Endothelial cell of umbilical vein (primary cell): ENCODE measurements at regions not wholly inside any gene's neighbourhood (a gene's known extent, or its start where the extent isn't known, plus 50 kb on each side); places are given as distances from the start of the nearest gene placed in this dataset.

Experiments
- BruUV-seq: library from RNA; stranded (reverse); fragments of 400-500 nt; replicated peaks from 2 replicates; lab custom pipeline; 2021; lab: Mats Ljungman, UMichigan
- CTCF ChIA-PET: fragments of 300-600, 350-600 bp; sonication (Branson Sonifier 250); formaldehyde crosslinking; loops from one replicate; lab custom pipeline; 2021; ENCODE audit warnings: antibody characterized with exemption, inconsistent platforms; lab: Charles Lee
- POLR2A ChIA-PET: fragments of 300-600, 350-600 bp; sonication (Branson Sonifier 250); formaldehyde crosslinking; loops from one replicate; lab custom pipeline; 2021; ENCODE audit warnings: antibody characterized with exemption, inconsistent platforms; lab: Charles Lee
- DNase-seq: peaks from one replicate; pipeline ENCODE4 v3.0.0-alpha.2; 2011; ENCODE audit warnings: low read depth, low spot score
- FAIRE-seq: peaks from 2 replicates; lab custom pipeline; 2011; peaks lifted over from hg19 to GRCh38; lab: Jason Lieb, UNC
- H2AFZ ChIP-seq: 2 replicates; pipeline ENCODE4 v1.6.0; 2012; ENCODE audit warnings: low read depth, low read length, control low read depth, inconsistent platforms
- H3K27ac ChIP-seq: 2 replicates; pipeline ENCODE4 v1.5.1; 2011; ENCODE audit warnings: low read depth, mild to moderate bottlenecking, control low read depth, low read length, moderate library complexity; ENCODE audit not compliant: insufficient read depth
- H3K27me3 ChIP-seq, 2 experiments: 2 replicates each; pipeline versions ENCODE4 v1.6.0 to v1.6.1; 2011; ENCODE audit warnings: low read length in 2 of 2, mixed read lengths in 1 of 2; ENCODE audit not compliant: control insufficient read depth in 2 of 2, insufficient read depth in 2 of 2
- H3K36me3 ChIP-seq, 2 experiments: 2 replicates in 1 of 2; 3 replicates in 1 of 2; pipeline ENCODE4 v1.5.1; 2011; ENCODE audit warnings: low read length in 2 of 2, mild to moderate bottlenecking in 1 of 2, moderate library complexity in 1 of 2; ENCODE audit not compliant: control insufficient read depth in 2 of 2, insufficient read depth in 2 of 2; ENCODE audit errors: extremely low read depth in 1 of 2
- H3K4me1 ChIP-seq: 3 replicates; pipeline ENCODE4 v1.5.1; 2011; ENCODE audit warnings: mild to moderate bottlenecking, low read length; ENCODE audit not compliant: control insufficient read depth, insufficient read depth; ENCODE audit errors: extremely low read depth
- H3K4me2 ChIP-seq: 2 replicates; pipeline ENCODE4 v1.6.1; 2011; ENCODE audit warnings: low read length, control low read depth, mixed read lengths; ENCODE audit not compliant: insufficient read depth
- H3K4me3 ChIP-seq, 3 experiments: fragments of 200-600 bp in 1 of 3; sonication (generic), shearing (Covaris generic) in 1 of 3; replicated peaks in 1 of 3; 2 replicates each; pipeline ENCODE4 v1.5.1; 2011 to 2016; ENCODE audit warnings: control low read depth in 3 of 3, low read length in 3 of 3, mild to moderate bottlenecking in 2 of 3, inconsistent platforms in 1 of 3, low read depth in 1 of 3, moderate library complexity in 1 of 3; ENCODE audit not compliant: insufficient read depth in 1 of 3
- H3K79me2 ChIP-seq: 2 replicates; pipeline ENCODE4 v1.6.0; 2012; ENCODE audit warnings: low read length, inconsistent platforms; ENCODE audit not compliant: control insufficient read depth, insufficient read depth
- H3K9ac ChIP-seq: replicated peaks from 2 replicates; pipeline ENCODE3; 2011; ENCODE audit warnings: low read length, control low read depth; ENCODE audit not compliant: insufficient read depth; ENCODE audit errors: extremely low read depth
- H3K9me1 ChIP-seq: replicated peaks from 3 replicates; pipeline ENCODE4 v1.6.0; 2011; ENCODE audit warnings: mild to moderate bottlenecking, low read length; ENCODE audit not compliant: control insufficient read depth, insufficient read depth; ENCODE audit errors: extremely low read depth
- H3K9me3 ChIP-seq: replicated peaks from 2 replicates; pipeline ENCODE4 v1.5.1; 2012; ENCODE audit warnings: low read length, inconsistent platforms; ENCODE audit not compliant: control insufficient read depth, insufficient read depth
- H4K20me1 ChIP-seq: replicated peaks from 2 replicates; pipeline ENCODE3; 2011; ENCODE audit warnings: mild to moderate bottlenecking, low read length; ENCODE audit not compliant: control insufficient read depth, insufficient read depth; ENCODE audit errors: extremely low read depth
- CTCF ChIP-seq, 2 donors: IDR thresholded peaks; 1 replicate in 1 of 2; 2 replicates in 1 of 2; pipeline ENCODE4 v1.5.1; 2011; ENCODE audit warnings: low read length in 2 of 2, mild to moderate bottlenecking in 2 of 2, moderate library complexity in 2 of 2, control low read depth in 1 of 2, inconsistent platforms in 1 of 2, low read depth in 1 of 2; ENCODE audit not compliant: insufficient read depth in 1 of 2; ENCODE audit errors: extremely low read depth in 1 of 2
- EZH2 ChIP-seq: IDR thresholded peaks from 2 replicates; pipeline ENCODE4 v1.6.1; 2012; ENCODE audit warnings: borderline replicate concordance, low read depth, mild to moderate bottlenecking, moderate library complexity, low read length, inconsistent platforms; ENCODE audit not compliant: severe bottlenecking
- FOS ChIP-seq: IDR thresholded peaks from 2 replicates; pipeline ENCODE4 v1.6.1; 2011; ENCODE audit warnings: mild to moderate bottlenecking, low read length, moderate library complexity, borderline replicate concordance; ENCODE audit not compliant: insufficient read depth
- GATA2 ChIP-seq: IDR thresholded peaks from 2 replicates; pipeline ENCODE4 v1.7.0; 2011; ENCODE audit warnings: low read depth, mild to moderate bottlenecking, moderate library complexity, mixed read lengths, low read length; ENCODE audit not compliant: insufficient read length, insufficient read depth
- JUN ChIP-seq: IDR thresholded peaks from 2 replicates; pipeline ENCODE4 v1.6.1; 2011; ENCODE audit warnings: borderline replicate concordance, low read depth; ENCODE audit not compliant: insufficient read length, insufficient read depth
- MAX ChIP-seq: IDR thresholded peaks from 2 replicates; pipeline ENCODE4 v1.6.1; 2011; ENCODE audit not compliant: insufficient read depth, insufficient read length
- MYC ChIP-seq: IDR thresholded peaks from one replicate; pipeline ENCODE4 v1.6.1; 2011; ENCODE audit warnings: mild to moderate bottlenecking, low read depth, low read length
- POLR2A ChIP-seq: IDR thresholded peaks from 2 replicates; pipeline ENCODE4 v1.6.1; 2012; ENCODE audit warnings: low read depth, mild to moderate bottlenecking, control low read depth, low read length
- POLR2AphosphoS5 ChIP-seq: IDR thresholded peaks from 2 replicates; pipeline ENCODE4 v1.6.1; 2012; ENCODE audit warnings: low read depth, mild to moderate bottlenecking, control low read depth, low read length, moderate library complexity; ENCODE audit not compliant: insufficient read depth
- dilution Hi-C: fragments of 300-500 bp; cut with MboI; formaldehyde crosslinking; loops from one replicate; pipeline ENCODE4 v1.15.0; 2019; ENCODE audit warnings: low sequenced_read_pairs; ENCODE audit not compliant: extremely low pct_ligation_motif_present
- intact Hi-C: fragments of 100-400 bp; cut with micrococcal nuclease; formaldehyde crosslinking; loops from one replicate; pipeline ENCODE4 v1.10.0; 2022

GRCh38 chr18:30465096-30465495, 577.4 kb downstream of the DSC3 start:
- dilution Hi-C loops = no loop called here
- BruUV-seq = no TSS peak

More at GRCh38 chr18:30465096-30465495, 577.4 kb downstream of the DSC3 start:
- H3K27me3 ChIP-seq = no peaks in the 10 kb centered on the region
- no peaks in the 10 kb centered on the region for H3K4me1 ChIP-seq
- no peak overlapping the region for H3K4me2 ChIP-seq
- ChIA-PET POLR2A (no interaction called here), CTCF (no interaction called here)
- no peaks in the 10 kb centered on the region for H4K20me1 ChIP-seq
- H3K9ac ChIP-seq = no peak overlapping the region
- no peaks in the 10 kb centered on the region for H3K9me1 ChIP-seq
- H3K4me3 ChIP-seq = no peak overlapping the region
- FAIRE-seq (no peak), DNase-seq (no peak)
- no peaks in the 10 kb centered on the region for H3K9me3 ChIP-seq
- H3K36me3 ChIP-seq = no peaks in the 10 kb centered on the region
- TF ChIP-seq MYC (no peak), EZH2 (no peak), GATA2 (no peak), FOS (no peak), CTCF (IDR thresholded peaks at IDR 0.05; ENCODE audit: extremely low read depth in 1 of 2, insufficient read depth in 1 of 2, low read depth in 1 of 2, low read length in 2 of 2) (no peak), JUN (no peak), POLR2AphosphoS5 (no peak), POLR2A (no peak), MAX (no peak)
- H2AFZ ChIP-seq = no peak overlapping the region
- intact Hi-C loops = no loop called here
- H3K27ac ChIP-seq = no peak overlapping the region
- no peaks in the 10 kb centered on the region for H3K79me2 ChIP-seq
